GM18858 (cell line): ENCODE measurements at regions not wholly inside any gene's neighbourhood (a gene's known extent, or its start where the extent isn't known, plus 50 kb on each side); places are given as distances from the start of the nearest gene placed in this dataset.
A peak's percentile ranks its signal among the peaks of the same experiment; 100 is the strongest.
"Not testable (repeated sequence)": the region's sequence is repeated elsewhere in the genome, so short reads cannot be mapped to it uniquely, and the experiment has no call there.

ENCODE experiments used
- ATAC-seq: cut with Tn5 transposase; IDR thresholded peaks from one replicate; pipeline ENCODE4 v1.9.1; 2021; ENCODE audit not compliant: unreplicated experiment

DNA sequence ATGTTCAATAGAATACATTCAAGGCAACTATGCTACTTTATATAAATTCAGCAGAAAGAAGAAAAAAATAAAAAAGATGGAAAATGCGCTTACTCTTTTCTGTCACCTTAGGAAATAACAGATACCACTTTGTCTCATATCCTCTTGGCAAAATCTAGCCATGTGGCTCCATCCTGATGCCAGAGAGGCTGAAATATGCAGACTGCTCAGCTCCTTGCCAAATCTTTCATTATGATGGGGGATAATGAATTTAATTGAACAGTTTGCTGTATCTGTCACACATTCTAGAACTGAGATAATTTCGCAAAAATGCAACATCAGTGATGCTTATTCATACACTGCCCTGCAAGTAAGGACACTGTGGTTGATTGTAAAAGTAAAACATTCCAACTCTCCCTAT is 1081.5 kb downstream of the PLOD2 start:
- ATAC-seq, result no peak

DNA sequence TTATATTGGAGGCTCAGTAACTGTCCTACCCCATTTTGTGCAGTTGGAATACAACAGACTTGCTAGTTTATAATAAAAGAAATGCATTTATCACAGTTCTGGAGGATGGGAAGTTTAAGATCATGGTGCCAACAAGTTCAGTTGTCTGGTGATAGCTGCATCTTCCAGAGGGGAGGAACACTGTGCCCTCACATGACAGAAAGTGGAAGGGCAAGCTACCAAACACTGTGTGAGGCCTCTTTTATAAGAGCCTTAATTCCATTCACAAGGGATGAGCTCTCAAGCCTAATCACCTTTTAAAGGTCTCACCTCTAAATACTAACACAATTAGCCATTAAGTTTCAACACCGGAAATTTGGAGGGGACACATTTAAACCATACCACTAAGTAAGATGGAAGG is 1073.9 kb downstream of the PLOD2 start:
- no peak for ATAC-seq

DNA sequence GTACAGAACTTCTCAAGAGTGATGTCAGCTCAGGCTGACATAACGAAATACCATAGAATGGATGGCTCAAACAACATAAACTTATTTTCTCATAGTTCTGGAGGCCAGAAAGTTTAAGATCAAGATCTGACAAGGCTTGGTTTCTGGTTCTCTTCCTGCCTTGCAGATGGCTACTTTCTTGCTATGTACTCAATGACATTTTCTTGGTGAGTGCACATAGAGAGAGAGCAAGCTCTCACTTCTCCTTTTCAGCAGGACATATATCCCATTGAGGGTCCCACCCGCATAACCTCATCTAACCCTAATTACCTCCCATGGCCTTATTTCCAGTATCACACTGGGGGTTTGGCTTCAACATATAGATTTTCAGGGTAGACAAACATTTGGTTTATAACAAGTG is 1072.1 kb downstream of the PLOD2 start:
- peak; percentile 73 for ATAC-seq

DNA sequence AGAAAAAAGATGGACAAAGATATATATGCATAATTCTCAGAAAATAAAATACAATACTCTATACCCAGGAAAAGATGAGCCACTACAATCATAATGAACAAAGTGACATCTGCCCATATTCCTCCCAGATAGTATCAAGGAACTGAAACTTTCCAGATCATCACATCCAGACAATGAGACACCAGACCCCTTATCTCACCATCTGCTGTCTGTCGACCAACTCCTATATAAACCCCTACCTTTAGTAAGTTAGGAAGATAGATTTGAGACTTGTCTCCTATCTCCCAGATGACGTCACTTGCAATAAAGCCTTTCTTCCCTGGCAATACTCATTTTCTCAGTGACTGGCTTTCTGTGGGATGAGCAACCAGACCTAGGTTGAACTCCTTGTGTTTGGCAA is 1071.6 kb downstream of the PLOD2 start:
- ATAC-seq, result peak; percentile 13

DNA sequence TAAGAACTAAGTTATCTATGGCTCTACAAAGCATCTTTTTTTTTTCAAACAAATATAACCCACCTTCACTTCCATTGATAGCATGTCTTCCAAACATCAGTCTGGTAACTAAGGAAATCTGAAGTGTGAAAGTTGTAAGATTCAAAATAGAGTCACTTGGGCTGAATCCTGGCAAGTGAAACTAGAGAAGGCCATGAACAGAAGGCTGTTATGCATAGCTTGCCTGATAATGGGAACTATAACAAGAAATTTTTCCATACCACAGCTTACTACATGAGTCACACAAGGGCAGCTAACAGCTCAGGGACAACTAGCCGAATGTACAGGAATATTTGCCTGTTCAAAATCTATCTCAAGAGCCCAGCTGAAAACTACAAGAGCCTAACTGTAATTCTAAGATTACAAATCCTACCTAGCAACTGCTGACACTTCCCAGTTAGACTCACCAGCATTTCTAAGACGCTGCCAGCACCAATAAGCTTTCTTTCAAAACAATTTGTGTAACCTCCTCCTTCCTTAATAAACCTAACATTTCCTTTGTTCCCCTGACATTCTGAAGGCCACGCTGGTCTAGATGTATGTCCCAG is 1066.5 kb downstream of the PLOD2 start:
- peak; percentile 96 for ATAC-seq

DNA sequence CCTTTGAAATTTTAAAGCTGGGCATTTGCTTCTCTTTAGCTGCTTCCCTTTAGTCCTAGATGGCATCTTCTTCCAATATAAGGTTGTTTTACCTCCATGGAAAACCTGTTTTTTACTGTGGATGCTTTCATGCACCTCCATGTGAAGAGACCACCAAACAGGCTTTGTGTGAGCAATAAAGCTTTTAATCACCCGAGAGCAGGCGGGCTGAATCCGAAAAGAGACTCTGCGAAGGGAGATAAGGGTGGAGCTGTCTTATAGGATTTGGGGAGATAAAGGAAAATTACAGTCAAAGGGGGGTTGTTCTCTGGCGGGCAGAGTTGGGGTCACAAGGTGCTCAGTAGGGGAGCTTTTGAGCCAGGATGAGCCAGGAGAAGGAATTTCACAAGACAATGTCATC is 1049.8 kb downstream of the PLOD2 start:
- not testable (repeated sequence) for ATAC-seq

DNA sequence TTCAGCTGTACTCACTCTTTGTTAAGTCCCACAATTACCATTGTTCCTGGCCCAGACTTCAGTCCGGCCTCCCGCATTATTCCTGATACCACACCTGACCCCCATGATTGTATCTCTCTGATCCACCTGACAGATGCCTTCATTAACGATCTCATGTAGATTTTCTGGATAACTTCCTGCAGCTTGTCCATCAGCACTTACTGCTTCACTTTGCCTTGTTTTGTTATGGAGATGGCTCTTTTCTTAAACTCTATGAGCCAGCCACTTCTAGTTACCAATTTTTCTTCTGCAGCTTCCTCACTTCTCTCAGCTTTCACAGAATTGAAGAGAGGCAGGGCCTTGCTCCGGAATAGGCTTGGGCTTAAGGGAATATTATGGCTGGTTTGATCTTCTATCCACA is 1044.2 kb downstream of the PLOD2 start:
- ATAC-seq, result no peak

DNA sequence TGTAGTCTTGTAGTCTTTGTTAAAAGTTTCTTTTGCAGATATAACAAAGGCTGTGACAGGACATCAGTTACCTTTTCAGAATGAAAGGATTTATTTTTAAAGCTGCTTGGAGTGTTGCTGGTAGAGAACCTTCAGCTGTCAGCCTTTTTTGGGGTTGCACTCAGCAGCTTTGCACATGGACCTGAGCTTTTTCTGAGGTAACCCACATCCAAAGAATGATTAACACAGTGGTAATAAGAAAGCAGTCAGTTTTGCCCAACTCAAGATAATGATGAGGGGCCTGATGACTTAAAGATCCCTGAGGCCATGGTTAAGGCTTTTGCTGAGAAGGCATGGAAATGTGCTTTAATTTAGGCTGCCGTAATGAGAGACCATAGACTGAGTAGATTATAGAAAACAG is 1042.7 kb downstream of the PLOD2 start:
- ATAC-seq, result no peak

DNA sequence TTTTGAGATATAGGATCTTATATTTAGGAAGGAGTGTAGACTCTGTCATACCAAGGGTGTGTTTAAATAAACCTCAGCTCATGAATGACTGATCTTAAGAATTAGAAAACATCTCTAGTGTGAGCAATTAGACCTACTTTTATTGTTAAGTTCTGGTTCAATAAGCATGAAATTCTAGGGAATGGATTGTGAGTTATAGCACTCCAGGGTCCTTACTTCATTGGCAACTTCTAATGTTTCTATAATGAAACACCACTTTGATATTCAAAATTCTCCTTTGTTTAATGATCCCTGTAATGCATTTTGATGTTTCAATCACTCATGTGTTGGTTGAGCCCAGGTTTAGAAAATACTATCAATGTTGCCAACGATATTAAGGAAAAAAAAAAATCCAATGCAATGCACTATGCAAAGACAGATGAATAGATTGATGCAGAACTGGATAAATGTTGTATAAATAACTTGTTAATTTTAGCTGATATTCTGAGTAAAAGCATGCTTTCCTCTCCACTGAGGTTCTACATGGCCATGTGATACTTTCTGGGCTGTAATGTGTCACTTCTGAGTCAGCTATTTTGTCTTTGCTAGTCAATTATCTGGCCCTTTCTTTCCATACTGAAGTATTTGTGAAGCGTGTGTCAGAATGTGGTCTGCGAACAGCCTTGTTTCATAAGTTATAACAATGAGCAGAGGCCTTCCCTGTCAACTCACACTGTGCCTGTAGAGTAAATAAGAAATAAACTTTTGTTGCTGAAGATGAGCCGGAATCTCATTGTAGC is 1035.9 kb downstream of the PLOD2 start:
- no peak for ATAC-seq

DNA sequence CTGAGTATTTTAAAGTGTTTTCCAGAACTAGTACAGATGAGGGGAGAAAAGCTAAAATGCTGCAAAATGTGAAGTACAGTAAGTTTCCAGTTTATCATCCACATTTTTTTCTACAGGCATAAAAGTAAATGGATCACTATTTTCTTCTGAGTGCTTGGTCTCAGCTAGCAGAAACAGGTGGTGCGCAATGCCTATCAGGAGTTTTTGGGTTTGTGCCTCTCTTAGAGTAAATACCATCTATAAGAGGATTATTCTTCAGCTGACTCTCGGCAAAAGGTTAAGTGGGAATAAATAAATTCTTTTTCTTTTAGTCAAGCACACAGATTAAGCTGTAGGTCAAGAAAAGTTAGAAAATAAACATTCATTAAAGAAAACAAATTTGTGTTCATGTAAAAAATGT is 1027.7 kb downstream of the PLOD2 start:
- no peak for ATAC-seq

DNA sequence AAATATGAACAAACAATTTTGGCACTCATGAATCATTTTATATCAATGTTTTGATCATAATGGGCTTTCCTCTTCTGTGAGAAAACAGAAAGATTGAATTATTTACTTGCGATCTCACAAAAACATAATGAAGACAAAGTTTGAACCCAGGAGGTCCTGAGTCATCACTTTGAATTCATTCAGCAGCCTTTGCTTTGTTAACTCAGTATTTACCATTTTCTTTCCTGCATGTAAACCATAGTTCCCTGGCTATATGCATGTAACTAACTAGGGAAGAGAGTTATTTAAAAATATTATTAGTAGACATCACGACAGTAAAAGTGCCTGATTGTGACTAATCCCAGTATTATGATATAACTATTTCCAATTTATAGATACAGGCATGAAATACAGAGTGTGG is 1026.2 kb downstream of the PLOD2 start:
- ATAC-seq, result no peak

DNA sequence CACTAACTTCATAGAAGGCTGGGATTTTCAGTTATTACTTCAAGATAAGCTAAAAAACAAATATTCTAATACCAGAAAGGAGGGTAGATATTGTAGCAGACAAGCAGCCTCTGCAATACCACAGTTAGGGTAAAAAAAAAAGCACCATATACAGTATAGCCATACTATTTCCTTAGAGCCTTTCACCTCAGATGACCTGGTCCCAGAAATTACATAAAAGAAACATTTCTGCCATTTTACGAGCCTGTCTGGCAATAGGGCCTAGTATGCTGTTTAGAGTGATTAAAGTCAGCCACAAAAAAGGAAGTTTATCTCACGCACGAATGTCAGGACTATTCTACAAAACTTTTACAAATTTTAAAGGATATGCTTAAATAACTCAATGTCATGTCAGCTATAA is 1016.6 kb downstream of the PLOD2 start:
- ATAC-seq, result no peak

DNA sequence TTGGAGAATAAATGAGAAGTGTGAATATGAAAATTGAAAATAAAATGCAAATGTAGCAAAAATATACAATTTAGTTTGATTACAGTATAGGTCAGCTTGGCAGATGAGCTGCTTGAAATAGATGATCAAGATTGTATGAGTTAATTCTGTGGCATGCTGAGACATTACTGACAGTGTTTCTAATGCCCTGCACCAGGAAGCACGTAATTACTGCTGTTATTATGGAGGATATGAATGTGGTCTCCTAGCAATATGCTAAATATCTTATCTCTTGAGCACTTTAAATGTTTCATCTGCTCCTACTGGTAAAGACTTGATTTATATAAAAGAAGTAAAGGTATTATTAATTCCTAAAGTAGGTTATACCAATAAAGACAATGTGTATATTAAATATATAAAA is 1015.5 kb downstream of the PLOD2 start:
- ATAC-seq, result no peak

DNA sequence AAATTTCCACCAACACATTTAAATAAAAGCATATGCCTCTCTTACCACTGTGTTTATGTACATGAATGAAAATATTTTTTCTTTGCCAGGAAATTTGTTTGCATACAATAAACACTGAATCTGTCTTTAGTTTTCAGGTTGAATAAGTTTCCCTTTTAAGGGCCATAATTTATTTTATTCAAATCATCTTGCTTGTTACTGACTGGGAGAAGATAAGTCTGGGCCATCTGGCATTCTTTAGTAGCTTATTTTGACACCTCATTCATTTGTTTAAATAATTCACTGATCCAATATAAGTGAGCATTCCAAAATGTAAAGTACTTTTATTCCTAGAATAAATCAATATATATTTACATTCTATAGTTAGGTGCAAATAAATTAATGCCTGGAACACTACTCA is 1001.3 kb downstream of the PLOD2 start:
- ATAC-seq, result no peak

DNA sequence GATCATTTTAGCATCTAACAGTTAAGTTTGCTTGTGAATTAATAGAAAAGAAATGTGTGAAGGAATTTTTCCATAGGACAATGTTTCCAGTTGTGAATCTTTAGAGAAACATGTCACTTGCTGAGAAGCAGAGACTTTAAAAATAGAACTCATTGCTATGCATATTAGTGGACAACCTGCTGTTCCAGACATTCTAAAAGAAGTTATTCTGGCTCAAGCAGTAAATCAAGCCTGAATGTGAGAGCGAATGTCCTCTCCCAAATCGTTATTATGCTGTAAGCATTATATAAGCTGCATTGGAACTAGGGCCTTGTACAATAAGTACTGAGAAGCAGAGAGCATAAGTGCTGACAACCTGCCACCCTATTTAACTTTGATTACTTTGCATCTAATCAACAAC is 990.9 kb downstream of the PLOD2 start:
- no peak for ATAC-seq

DNA sequence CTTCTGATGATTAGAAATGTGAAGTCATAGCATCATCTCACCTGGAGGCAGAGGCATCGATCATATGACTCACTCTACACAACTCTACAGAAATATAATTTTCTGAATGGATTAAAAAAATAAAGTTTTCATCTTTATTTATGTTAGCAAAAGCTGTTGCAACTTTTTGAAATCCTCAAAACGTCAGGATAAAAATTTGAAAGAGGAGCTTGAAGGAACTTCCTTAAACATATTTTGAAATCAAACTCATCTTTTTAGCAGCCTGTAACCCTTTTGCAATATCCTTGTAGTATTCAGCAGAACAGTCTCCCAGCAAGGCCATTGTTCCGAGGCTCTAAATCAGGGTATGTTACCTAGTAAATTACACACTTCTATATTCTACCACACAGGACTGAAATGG is 985.4 kb downstream of the PLOD2 start:
- no peak for ATAC-seq

DNA sequence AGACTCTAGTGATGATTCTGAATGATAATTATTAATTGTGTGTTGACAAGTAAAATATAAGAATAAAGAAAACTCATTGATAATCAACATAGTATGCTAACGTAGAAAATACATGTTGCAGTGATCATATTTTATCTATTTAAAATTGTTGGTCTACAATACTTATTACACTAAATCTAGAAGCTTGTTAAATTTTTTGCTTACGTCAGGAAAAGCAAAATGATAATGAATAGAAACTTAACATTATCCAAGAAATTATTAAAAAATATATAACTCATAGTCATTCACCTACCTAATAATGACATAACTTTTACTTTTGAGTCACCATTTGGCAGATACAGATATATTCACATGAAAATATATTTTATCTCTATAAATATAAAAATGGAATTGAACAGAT is 984.1 kb downstream of the PLOD2 start:
- no peak for ATAC-seq

DNA sequence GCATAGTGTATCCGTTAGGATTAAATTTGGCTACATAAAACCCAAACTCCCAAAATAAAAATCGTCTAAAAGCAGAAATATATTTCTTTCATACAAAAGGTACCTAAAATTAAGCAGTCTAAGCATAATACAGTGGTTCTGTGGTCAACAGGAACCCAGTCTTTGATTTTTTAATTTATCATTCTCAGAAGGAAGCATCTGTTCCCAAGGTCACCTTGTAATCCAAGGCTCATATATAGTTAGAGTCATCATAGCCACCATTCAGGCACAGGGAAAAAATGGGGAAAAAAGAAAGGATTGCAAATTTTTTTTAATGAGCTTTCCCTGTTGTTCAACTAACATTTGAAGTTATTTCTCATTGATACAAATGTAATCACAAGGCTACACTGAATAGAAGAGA is 983.2 kb downstream of the PLOD2 start:
- ATAC-seq, result no peak

DNA sequence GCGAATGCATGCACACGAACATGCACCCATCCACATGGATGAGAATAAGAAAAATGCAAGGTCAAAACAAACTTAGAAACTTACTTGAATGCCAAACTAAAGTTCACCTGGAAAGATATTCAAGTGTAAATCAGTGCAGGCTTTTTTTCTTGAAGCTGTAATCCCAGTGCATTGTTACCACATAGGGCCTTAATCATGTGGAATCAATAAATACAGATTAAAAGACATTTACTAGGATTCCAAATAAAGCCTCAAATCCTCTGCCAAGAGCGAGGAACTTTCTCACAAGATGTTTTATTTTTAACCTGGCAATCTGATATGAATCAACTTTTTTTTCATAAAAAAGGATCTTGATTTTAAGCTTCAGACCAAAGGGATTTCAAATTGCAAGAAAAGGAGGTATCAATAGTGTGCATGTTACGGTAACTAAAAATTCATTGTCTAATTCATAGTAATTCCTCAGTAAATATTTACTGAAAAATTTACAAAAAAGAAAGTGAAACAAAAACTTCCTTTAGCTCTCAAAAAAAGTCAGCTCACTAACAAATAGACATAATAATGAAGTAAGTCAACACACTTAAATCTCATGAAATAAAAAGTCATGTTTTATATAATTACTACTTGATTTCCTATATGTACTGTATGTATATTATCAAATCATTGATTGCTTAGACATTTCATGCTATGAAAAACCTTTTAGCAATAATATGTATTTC is 978.6 kb downstream of the PLOD2 start:
- no peak for ATAC-seq

DNA sequence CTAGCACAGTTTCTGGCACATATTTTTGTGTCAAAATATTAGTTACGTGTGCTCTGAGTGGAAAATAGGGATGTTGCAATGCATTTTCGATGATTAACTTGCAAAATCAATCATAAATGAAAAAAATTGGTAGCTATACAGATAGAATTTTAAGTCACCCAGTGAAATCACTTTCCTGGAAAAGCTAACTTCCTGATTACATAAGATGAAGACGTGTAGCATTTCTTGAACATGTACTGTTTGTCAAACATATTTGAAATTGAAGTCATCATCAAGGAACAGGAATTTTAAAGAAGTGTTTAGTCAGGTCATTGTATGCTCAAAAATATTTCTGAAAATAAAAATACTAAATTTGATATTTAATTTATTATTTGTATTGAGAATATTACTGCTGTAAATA is 977.7 kb downstream of the PLOD2 start:
- no peak for ATAC-seq

DNA sequence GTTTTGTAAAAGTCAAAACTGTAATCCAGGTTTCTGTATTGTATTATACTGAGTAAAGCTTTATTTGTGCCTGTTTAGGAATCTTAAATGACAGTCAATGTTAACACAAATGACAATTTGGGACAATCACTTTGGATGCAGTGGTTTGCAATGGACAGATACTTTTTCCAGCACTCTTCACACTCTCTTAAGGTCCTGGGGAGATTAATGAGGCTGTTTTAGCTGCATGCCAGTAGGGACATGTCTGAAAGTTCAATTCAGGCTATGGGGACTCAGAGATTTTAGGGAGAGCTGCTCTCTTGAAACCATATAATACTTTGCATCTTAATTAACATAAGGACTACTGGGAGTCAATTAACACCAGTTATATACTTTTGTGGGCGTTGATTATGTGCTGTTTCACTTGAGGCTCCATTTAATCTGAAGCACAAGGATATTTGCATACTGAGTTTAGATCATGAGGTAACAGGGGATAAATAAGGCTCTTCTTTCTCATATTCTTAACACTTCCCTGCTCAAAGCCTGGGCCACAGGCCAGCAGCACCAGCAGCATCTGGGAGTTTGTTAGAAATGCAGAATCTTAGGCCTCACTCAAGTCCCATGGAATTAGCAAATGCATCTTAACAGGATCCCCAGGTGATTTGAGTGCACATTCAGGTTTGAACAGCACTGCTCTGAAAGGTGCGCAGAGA is 972.8 kb downstream of the PLOD2 start:
- no peak for ATAC-seq

DNA sequence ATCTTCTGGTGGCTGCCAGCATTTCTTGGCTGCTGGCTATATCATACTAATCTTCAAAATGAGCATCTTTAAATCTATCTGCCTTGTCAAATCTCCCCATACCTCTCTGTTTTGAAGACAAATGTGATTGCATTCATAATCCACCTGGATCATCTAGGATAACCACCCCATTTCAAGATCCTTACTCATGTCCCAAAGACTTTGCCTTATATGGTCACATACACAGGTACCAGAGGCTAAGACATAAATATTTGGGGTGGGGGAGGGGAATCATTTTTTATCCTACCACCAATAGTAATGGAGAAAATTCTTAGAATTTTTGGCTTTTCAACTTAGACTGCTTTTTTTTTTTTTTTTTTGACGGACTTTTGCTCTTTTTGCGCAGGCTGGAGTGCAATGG is 970.8 kb downstream of the PLOD2 start:
- ATAC-seq, result no peak
